PC-9 (cell line): ENCODE measurements at regions not wholly inside any gene's neighbourhood (a gene's known extent, or its start where the extent isn't known, plus 50 kb on each side); places are given as distances from the start of the nearest gene placed in this dataset.

Source experiments
- BruUV-seq: library from RNA; stranded (reverse); fragments of 400-500 nt; replicated peaks from 2 replicates; lab custom pipeline; 2021; lab: Mats Ljungman, UMichigan
- CTCF ChIA-PET: fragments of 300-600 bp; sonication (Branson Sonifier 250); formaldehyde crosslinking; loops from one replicate; lab custom pipeline; 2022; ENCODE audit warnings: antibody characterized with exemption; lab: Charles Lee
- POLR2A ChIA-PET: fragments of 300-600 bp; sonication (Branson Sonifier 250); formaldehyde crosslinking; loops from one replicate; lab custom pipeline; 2022; ENCODE audit warnings: antibody characterized with exemption; ENCODE audit not compliant: unreplicated experiment; lab: Charles Lee
- DNase-seq, 2 experiments: peaks; one replicate each; pipeline versions ENCODE4 v3.0.0 to v3.0.0-alpha.2; 2015 to 2022; ENCODE audit warnings: mixed read lengths in 1 of 2
- H2AFZ ChIP-seq: fragments of 200-600 bp; sonication (generic); 2 replicates; pipeline ENCODE4 v1.8.1; 2017; ENCODE audit warnings: antibody characterized with exemption
- H3F3A ChIP-seq: fragments of 200-600 bp; sonication (generic); 2 replicates; pipeline ENCODE4 v1.8.1; 2017; ENCODE audit warnings: antibody characterized with exemption, mild to moderate bottlenecking, low read depth; ENCODE audit not compliant: insufficient read depth
- H3K27ac ChIP-seq: fragments of 200-600 bp; sonication (generic); 2 replicates; pipeline ENCODE4 v1.6.1; 2016; ENCODE audit warnings: mixed run types
- H3K27me3 ChIP-seq: fragments of 200-600 bp; sonication (generic); 2 replicates; pipeline ENCODE4 v1.6.1; 2016; ENCODE audit warnings: low read depth, mixed run types; ENCODE audit not compliant: insufficient read depth
- H3K36me3 ChIP-seq: fragments of 200-600 bp; sonication (generic); 2 replicates; pipeline ENCODE4 v1.6.1; 2016; ENCODE audit warnings: low read depth, mixed run types
- H3K4me1 ChIP-seq: fragments of 200-600 bp; sonication (generic); replicated peaks from 2 replicates; pipeline ENCODE4 v1.6.1; 2016; ENCODE audit warnings: mixed run types; ENCODE audit not compliant: insufficient read depth
- H3K4me2 ChIP-seq: fragments of 200-600 bp; sonication (generic); 2 replicates; pipeline ENCODE4 v1.6.1; 2017; ENCODE audit warnings: mixed run types
- H3K4me3 ChIP-seq: fragments of 200-600 bp; sonication (generic); 2 replicates; pipeline ENCODE4 v1.6.1; 2016; ENCODE audit warnings: mixed run types
- H3K79me2 ChIP-seq: fragments of 200-600 bp; sonication (generic); 2 replicates; pipeline ENCODE4 v1.6.1; 2017; ENCODE audit warnings: low read depth, mixed run types
- H3K9me2 ChIP-seq: fragments of 200-600 bp; sonication (generic); 2 replicates; pipeline ENCODE4 v1.8.1; 2017; ENCODE audit warnings: mild to moderate bottlenecking; ENCODE audit not compliant: insufficient read depth
- H3K9me3 ChIP-seq: fragments of 200-600 bp; sonication (generic); 2 replicates; pipeline ENCODE4 v1.8.1; 2016; ENCODE audit warnings: low read depth; ENCODE audit not compliant: insufficient read depth
- H4K20me1 ChIP-seq: fragments of 200-600 bp; sonication (generic); 2 replicates; pipeline ENCODE4 v1.8.1; 2017; ENCODE audit not compliant: insufficient read depth
- CTCF ChIP-seq: fragments of 200-600 bp; sonication (generic); conservative IDR thresholded peaks from 2 replicates; pipeline ENCODE4 v1.6.1; 2017; ENCODE audit warnings: mixed run types, antibody characterized with exemption, mild to moderate bottlenecking, moderate library complexity
- EZH2 ChIP-seq: fragments of 200-600 bp; sonication (generic); IDR thresholded peaks from 2 replicates; pipeline ENCODE4 v1.8.0; 2017; ENCODE audit warnings: antibody characterized with exemption, low read depth
- intact Hi-C: fragments of 100-400 bp; cut with micrococcal nuclease; formaldehyde crosslinking; loops from one replicate; pipeline ENCODE4 v1.10.0; 2022; ENCODE audit not compliant: unreplicated experiment

GRCh38 chr7:98771519-98771918 is 98.3 kb downstream of the TMEM130 start:
- POLR2A ChIA-PET, result no interaction called here
- H3K9me2 ChIP-seq, result no peaks in the 10 kb centered on the region
- peaks cover 9% of the 10 kb centered on the region; the same call in 1 of the 2 replicates for H3K27me3 ChIP-seq
- H4K20me1 ChIP-seq, result no peaks in the 10 kb centered on the region
- H3F3A ChIP-seq, result no peaks in the 10 kb centered on the region
- no TSS peak for BruUV-seq
- H3K36me3 ChIP-seq, result no peaks in the 10 kb centered on the region
- no peak overlapping the region for H3K4me3 ChIP-seq
- no peak overlapping the region for H2AFZ ChIP-seq
- no peaks in the 10 kb centered on the region for H3K4me1 ChIP-seq
- no peak overlapping the region for H3K27ac ChIP-seq
- no peak overlapping the region for H3K4me2 ChIP-seq
- DNase-seq, result no peak
- CTCF ChIA-PET, result no interaction called here
- intact Hi-C loops, result no loop called here
- no peak for TF ChIP-seq EZH2
- TF ChIP-seq CTCF, result no peak
- H3K79me2 ChIP-seq, result no peaks in the 10 kb centered on the region
- no peaks in the 10 kb centered on the region for H3K9me3 ChIP-seq

- Histone ChIP-seq H3K4me3 (no peak overlapping the region), H3K27me3 (peaks cover 9% of the 10 kb centered on the region; the same call in 1 of the 2 replicates), H3K4me1 (no peaks in the 10 kb centered on the region), H2AFZ (no peak overlapping the region), H4K20me1 (no peaks in the 10 kb centered on the region), H3K4me2 (no peak overlapping the region), H3K9me2 (no peaks in the 10 kb centered on the region), H3F3A (no peaks in the 10 kb centered on the region), H3K9me3 (no peaks in the 10 kb centered on the region), H3K27ac (no peak overlapping the region), H3K79me2 (no peaks in the 10 kb centered on the region), H3K36me3 (no peaks in the 10 kb centered on the region)
- ChIA-PET POLR2A (no interaction called here), CTCF (no interaction called here)
- intact Hi-C loops, result no loop called here
- no peak for DNase-seq
- no peak for TF ChIP-seq EZH2
- BruUV-seq, result no TSS peak
Observed at GRCh38 chr7:98771941-98772603, 97.7 kb downstream of the TMEM130 start.

GRCh38 chr7:98774884-98775283 is 94.9 kb downstream of the TMEM130 start:
- no peaks in the 10 kb centered on the region for H3K9me2 ChIP-seq
- no peak overlapping the region for H3K4me3 ChIP-seq
- DNase-seq, result no peak
- H3K9me3 ChIP-seq, result no peaks in the 10 kb centered on the region
- no peaks in the 10 kb centered on the region for H4K20me1 ChIP-seq
- H3K27ac ChIP-seq, result no peak overlapping the region
- no peaks in the 10 kb centered on the region for H3F3A ChIP-seq
- no TSS peak for BruUV-seq
- intact Hi-C loops, result no loop called here
- H3K79me2 ChIP-seq, result no peaks in the 10 kb centered on the region
- H3K4me1 ChIP-seq, result no peaks in the 10 kb centered on the region
- no peak overlapping the region for H2AFZ ChIP-seq
- TF ChIP-seq CTCF (no peak), EZH2 (no peak)
- CTCF ChIA-PET, result no interaction called here
- no peaks in the 10 kb centered on the region for H3K36me3 ChIP-seq
- peaks cover 5% of the 10 kb centered on the region; the same call in 1 of the 2 replicates for H3K27me3 ChIP-seq
- no peak overlapping the region for H3K4me2 ChIP-seq
- POLR2A ChIA-PET, result interaction anchor here (0.6 kb wide), 1 partner anchor 1307 kb away, joined by 5 read pairs; no protein-coding TSS in a partner anchor
